SK-N-SH treated with all-trans-retinoic acid at 6 μM for 48 hours (cell line): ENCODE measurements at regions not wholly inside any gene's neighbourhood (a gene's known extent, or its start where the extent isn't known, plus 50 kb on each side); places are given as distances from the start of the nearest gene placed in this dataset.

ENCODE experiments used
- ATAC-seq: fragments of 200-7000 bp; cut with Tn5 transposase; 3 replicates; pipeline ENCODE4 v1.9.1; 2020; ENCODE audit warnings: mild to moderate bottlenecking, moderate library complexity
- ARNTL ChIP-seq: fragments of 450-650 bp; formaldehyde crosslinking; IDR thresholded peaks from 2 replicates; pipeline ENCODE4 v1.5.0; 2020; ENCODE audit warnings: low read depth, mild to moderate bottlenecking, moderate library complexity, borderline replicate concordance
- BACH2 ChIP-seq: fragments of 250-450 bp; sonication (Bioruptor Pico); IDR thresholded peaks from 2 replicates; pipeline ENCODE4 v1.9.0; 2021; ENCODE audit warnings: mild to moderate bottlenecking, borderline replicate concordance
- CREB5 ChIP-seq: fragments of 250-450 bp; sonication (Bioruptor Pico); IDR thresholded peaks from 2 replicates; pipeline ENCODE4 v1.5.1; 2020; ENCODE audit warnings: low read depth, mild to moderate bottlenecking, moderate library complexity
- CSDC2 ChIP-seq: fragments of 250-450 bp; sonication (Bioruptor Pico); IDR thresholded peaks from 2 replicates; pipeline ENCODE4 v1.5.0; 2020; ENCODE audit warnings: mild to moderate bottlenecking, moderate library complexity
- CSRNP3 ChIP-seq: fragments of 250-450 bp; sonication (Bioruptor Pico); IDR thresholded peaks from 2 replicates; pipeline ENCODE4 v1.5.1; 2021; ENCODE audit warnings: mild to moderate bottlenecking, moderate library complexity
- GLIS3 ChIP-seq: fragments of 250-450 bp; sonication (Bioruptor Pico); IDR thresholded peaks from 2 replicates; pipeline ENCODE4 v1.5.0; 2020; ENCODE audit warnings: mild to moderate bottlenecking, moderate library complexity
- OSR1 ChIP-seq: fragments of 250-450 bp; sonication (Bioruptor Pico); IDR thresholded peaks from 2 replicates; pipeline ENCODE4 v1.8.0; 2022; ENCODE audit warnings: moderate library complexity, mild to moderate bottlenecking, inconsistent platforms
- POU6F1 ChIP-seq: fragments of 250-450 bp; sonication (Bioruptor Pico); IDR thresholded peaks from 2 replicates; pipeline ENCODE4 v1.8.0; 2021; ENCODE audit warnings: low read depth, mild to moderate bottlenecking, moderate library complexity, borderline replicate concordance
- PPARA ChIP-seq: fragments of 250-450 bp; sonication (Bioruptor Pico); IDR thresholded peaks from 2 replicates; pipeline ENCODE4 v1.5.0; 2020; ENCODE audit warnings: mild to moderate bottlenecking, borderline replicate concordance
- RARB ChIP-seq: fragments of 250-450 bp; sonication (Bioruptor Pico); IDR thresholded peaks from 2 replicates; pipeline ENCODE4 v1.8.0; 2021; ENCODE audit warnings: mild to moderate bottlenecking, moderate library complexity
- TCF4 ChIP-seq: fragments of 250-450 bp; sonication (Bioruptor Pico); IDR thresholded peaks from 2 replicates; pipeline ENCODE4 v1.8.0; 2021; ENCODE audit warnings: mild to moderate bottlenecking, moderate library complexity, borderline replicate concordance
- TOX ChIP-seq: fragments of 250-450 bp; sonication (Bioruptor Pico); IDR thresholded peaks from 2 replicates; pipeline ENCODE4 v1.8.0; 2021; ENCODE audit warnings: mild to moderate bottlenecking, moderate library complexity, borderline replicate concordance
- TSHZ2 ChIP-seq: fragments of 250-450 bp; sonication (Bioruptor Pico); IDR thresholded peaks from 2 replicates; pipeline ENCODE4 v1.5.0; 2020; ENCODE audit warnings: mild to moderate bottlenecking, moderate library complexity
- ZC3H10 ChIP-seq: fragments of 250-450 bp; sonication (Bioruptor Pico); IDR thresholded peaks from 2 replicates; pipeline ENCODE4 v1.5.1; 2021; ENCODE audit warnings: mild to moderate bottlenecking, moderate library complexity
- ZFP3 ChIP-seq: fragments of 250-450 bp; sonication (Bioruptor Pico); IDR thresholded peaks from 2 replicates; pipeline ENCODE4 v1.5.0; 2020; ENCODE audit warnings: mild to moderate bottlenecking, moderate library complexity
- ZFP30 ChIP-seq: fragments of 450-650 bp; formaldehyde crosslinking; IDR thresholded peaks from 2 replicates; pipeline ENCODE4 v1.5.0; 2022; ENCODE audit warnings: mild to moderate bottlenecking, moderate library complexity
- ZNF565 ChIP-seq: fragments of 450-650 bp; formaldehyde crosslinking; conservative IDR thresholded peaks from 2 replicates; pipeline ENCODE4 v1.5.0; 2020; ENCODE audit warnings: low read depth, mild to moderate bottlenecking, moderate library complexity
- ZNF70 ChIP-seq: fragments of 450-650 bp; formaldehyde crosslinking; IDR thresholded peaks from 2 replicates; pipeline ENCODE4 v1.5.0; 2020; ENCODE audit warnings: mild to moderate bottlenecking, moderate library complexity

GRCh38 chr6:169075915-169076654, 177.6 kb downstream of the THBS2 start (continued):
- TF ChIP-seq ZNF565 (CRISPR knock-in tag) (no peak), ZNF70 (CRISPR knock-in tag) (no peak)

GRCh38 chr6:169075211-169075914, 178.3 kb downstream of the THBS2 start:
- ATAC-seq, result no peak
- TF ChIP-seq ZNF70 (CRISPR knock-in tag), result no peak
- no peak for TF ChIP-seq CREB5 (CRISPR knock-in tag)
- TF ChIP-seq ZFP30 (CRISPR knock-in tag), result no peak
- TF ChIP-seq TOX (CRISPR knock-in tag), result no peak
- no peak for TF ChIP-seq ZC3H10 (CRISPR knock-in tag)
- no peak for TF ChIP-seq TCF4 (CRISPR knock-in tag)
- TF ChIP-seq GLIS3 (CRISPR knock-in tag), result no peak
- no peak for TF ChIP-seq OSR1 (CRISPR knock-in tag)
- TF ChIP-seq PPARA (CRISPR knock-in tag), result no peak
- no peak for TF ChIP-seq ZNF565 (CRISPR knock-in tag)
- TF ChIP-seq RARB (CRISPR knock-in tag), result no peak
- no peak for TF ChIP-seq BACH2 (CRISPR knock-in tag)
- TF ChIP-seq POU6F1 (CRISPR knock-in tag), result no peak

- ATAC-seq, result no peak
- TF ChIP-seq ARNTL (CRISPR knock-in tag) (no peak), TSHZ2 (CRISPR knock-in tag) (no peak), ZNF565 (CRISPR knock-in tag) (no peak), RARB (CRISPR knock-in tag) (no peak)
Observed at GRCh38 chr6:169074526-169074925, 179.1 kb downstream of the THBS2 start.

GRCh38 chr6:169073311-169073710, 180.3 kb downstream of the THBS2 start:
- ATAC-seq, result no peak
- TF ChIP-seq CSDC2 (CRISPR knock-in tag) (no peak), CSRNP3 (CRISPR knock-in tag) (no peak), ZNF70 (CRISPR knock-in tag) (no peak), GLIS3 (CRISPR knock-in tag) (no peak), OSR1 (CRISPR knock-in tag) (no peak), TSHZ2 (CRISPR knock-in tag) (no peak), CREB5 (CRISPR knock-in tag) (no peak), PPARA (CRISPR knock-in tag) (no peak), ZFP3 (CRISPR knock-in tag) (no peak), BACH2 (CRISPR knock-in tag) (no peak), ZNF565 (CRISPR knock-in tag) (no peak)
